ENCODE measurements at regions not wholly inside any gene's neighbourhood (a gene's known extent, or its start where the extent isn't known, plus 50 kb on each side); places are given as distances from the start of the nearest gene placed in this dataset.
"Not testable (repeated sequence)": the region's sequence is repeated elsewhere in the genome, so short reads cannot be mapped to it uniquely, and the experiment has no call there.

DNA sequence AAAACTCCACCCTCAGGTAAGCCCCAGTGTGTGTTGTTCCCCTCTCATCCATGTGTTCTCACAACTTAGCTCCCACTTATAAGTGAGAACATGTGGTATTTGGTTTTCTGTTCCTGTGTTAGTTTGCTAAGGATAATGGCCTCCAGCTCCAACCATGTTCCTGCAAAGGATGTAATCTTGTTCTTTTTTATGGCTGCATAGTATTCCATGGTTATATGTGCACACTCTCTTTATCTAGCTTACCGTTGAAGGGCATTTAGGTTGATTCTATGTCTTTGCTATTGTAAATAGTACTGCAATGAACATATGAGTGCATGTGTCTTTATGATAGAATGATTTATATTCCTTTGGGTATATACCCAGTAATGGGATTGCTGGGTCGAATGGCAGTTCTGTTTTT is 124.4 kb upstream of the RANBP3L start:
- TF ChIP-seq CTCF, EP300, POLR2A (IDR thresholded peaks at IDR 0.05): not testable (repeated sequence)

Measured in tibial nerve (tissue), 4 donors.